GM21576 (cell line): ENCODE measurements at regions not wholly inside any gene's neighbourhood (a gene's known extent, or its start where the extent isn't known, plus 50 kb on each side); places are given as distances from the start of the nearest gene placed in this dataset.
"Not testable (repeated sequence)": the region's sequence is repeated elsewhere in the genome, so short reads cannot be mapped to it uniquely, and the experiment has no call there.

Experiments
- ATAC-seq: cut with Tn5 transposase; IDR thresholded peaks from one replicate; pipeline ENCODE4 v1.9.1; 2021; ENCODE audit warnings: mild to moderate bottlenecking, moderate library complexity; ENCODE audit not compliant: unreplicated experiment

DNA sequence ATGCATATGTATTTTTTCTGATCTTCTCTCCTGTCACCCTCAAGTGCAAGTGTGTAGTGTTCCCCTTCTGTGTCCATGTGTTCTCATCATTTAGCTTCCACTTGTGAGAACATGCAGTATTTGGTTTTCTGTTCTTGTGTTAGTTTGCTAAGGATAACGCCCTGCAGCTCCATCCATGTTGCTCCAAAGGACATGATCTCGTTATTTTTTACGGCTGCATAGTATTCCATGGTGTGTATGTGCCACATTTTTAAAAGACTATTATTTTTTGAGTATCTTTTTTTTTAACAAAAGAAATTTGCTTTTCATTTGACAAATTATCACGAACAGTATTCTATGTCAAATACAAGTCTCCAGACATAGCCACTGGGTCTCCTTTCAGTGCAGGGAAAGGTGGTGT, 110.1 kb upstream of the ZNF746 start:
- ATAC-seq, result no peak

DNA sequence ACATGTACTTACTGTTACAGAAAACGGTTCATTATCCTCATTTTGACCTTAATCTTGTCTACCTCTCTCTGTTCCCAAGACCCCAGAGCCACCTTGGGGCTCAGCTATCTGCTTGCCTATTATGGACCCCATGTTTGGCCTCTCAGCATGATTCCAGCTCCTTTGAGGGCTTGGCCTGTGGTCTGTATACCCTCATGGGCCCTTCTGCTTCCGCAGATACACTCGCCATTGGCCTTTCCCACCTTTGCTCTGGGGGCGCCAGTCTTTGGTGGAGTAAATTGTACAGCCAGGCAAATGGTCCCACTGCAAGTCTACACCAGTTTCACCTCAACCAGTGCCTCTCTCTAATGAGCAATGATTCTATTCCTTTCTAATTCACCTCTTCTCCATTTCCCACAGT, 109.2 kb upstream of the ZNF746 start:
- ATAC-seq, result no peak

DNA sequence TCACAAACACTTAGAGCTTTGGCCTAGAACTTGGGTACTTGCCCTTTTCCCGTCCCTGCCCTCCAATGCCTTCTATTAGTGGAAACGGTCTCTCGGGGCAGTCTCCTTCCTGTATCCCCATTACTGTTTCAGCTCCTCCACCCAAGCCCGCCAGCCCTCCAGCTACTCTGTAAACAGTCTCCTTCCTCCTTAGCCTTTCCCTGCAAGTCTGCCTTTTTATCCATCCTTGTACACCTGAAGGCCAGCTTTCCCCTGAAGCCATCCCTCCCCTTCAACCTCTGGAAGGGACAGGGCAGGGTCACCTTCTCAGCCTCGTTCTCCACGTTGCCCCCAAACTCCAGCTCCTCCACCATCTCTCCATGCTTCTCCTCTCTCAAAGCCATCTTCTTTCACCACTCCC, 108.1 kb upstream of the ZNF746 start:
- no peak for ATAC-seq

DNA sequence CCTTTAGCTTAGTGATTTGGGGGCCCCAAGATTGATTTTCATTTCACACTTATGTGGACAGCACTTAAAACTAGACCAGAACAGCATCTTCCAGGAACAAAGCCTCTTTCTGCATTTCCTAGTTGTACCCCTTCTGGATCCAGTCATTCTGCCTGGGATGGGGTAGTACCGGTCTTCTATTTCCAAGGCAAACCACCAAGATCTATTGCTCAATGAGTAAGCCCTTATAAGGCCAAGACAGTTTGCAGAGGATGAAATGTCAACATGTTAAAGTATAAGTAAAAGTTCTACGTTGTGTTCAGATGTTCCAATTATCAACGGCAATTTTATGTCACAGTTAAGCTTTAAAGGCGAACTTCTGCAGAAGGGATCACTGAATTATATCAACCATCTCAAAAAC, 106.9 kb upstream of the ZNF746 start:
- no peak for ATAC-seq

DNA sequence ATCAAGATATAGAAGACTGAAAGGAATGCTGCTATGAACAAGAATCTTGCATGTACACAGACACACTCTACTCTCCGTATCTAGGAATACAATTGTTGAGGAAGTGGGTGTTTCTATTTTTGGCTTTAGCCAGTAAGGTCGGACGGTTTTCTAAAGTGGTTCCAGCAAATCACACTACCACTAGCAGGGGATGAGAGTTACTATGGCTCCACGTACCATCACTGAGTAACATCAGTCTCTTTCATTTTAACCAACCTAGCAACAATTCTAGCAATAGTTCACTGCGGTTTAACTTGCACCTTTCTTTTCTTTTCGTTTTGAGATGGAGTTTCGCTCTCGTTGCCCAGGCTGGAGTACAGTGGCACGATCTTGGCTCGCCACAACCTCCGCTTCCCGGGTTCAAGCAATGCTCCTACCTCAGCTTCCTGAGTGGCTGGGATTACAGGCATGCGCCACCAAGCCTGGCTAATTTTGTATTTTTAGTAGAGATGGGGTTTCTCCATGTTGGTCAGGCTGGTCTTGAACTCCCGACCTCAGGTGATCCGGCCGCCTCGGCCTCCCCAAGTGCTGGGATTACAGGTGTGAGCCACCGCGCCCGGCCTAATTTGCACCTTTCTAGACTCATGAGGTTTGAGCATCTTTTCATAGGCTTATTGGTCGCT, 103.2 kb upstream of the ZNF746 start:
- ATAC-seq, result peak; percentile 93

DNA sequence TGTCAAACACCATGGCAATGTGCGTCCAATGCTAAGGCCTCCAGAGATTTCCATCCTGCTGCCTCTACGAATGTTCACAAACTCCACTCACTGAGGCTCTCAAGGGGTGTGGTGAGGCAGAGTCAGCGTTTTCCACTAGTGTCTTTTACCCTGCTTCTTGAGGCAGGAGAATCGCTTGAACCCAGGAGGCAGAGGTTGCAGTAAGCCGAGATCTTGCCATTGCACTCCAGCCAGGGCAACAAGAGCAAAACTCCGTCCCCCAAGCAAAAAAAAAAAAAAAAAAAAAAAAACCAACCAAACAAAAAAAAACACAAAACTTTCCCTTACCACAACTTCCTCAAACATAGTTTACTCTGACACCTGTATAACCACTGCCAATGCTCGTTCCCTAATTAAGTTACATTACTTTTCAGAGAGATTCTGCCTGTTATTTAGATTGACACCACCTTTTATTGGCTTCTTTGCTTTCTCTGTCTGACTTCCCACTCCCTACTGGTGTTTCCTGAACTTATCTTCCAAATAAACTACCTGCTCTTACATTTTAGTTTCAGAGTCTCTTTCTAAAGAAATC, 102.1 kb upstream of the ZNF746 start:
- peak; percentile 38 for ATAC-seq

DNA sequence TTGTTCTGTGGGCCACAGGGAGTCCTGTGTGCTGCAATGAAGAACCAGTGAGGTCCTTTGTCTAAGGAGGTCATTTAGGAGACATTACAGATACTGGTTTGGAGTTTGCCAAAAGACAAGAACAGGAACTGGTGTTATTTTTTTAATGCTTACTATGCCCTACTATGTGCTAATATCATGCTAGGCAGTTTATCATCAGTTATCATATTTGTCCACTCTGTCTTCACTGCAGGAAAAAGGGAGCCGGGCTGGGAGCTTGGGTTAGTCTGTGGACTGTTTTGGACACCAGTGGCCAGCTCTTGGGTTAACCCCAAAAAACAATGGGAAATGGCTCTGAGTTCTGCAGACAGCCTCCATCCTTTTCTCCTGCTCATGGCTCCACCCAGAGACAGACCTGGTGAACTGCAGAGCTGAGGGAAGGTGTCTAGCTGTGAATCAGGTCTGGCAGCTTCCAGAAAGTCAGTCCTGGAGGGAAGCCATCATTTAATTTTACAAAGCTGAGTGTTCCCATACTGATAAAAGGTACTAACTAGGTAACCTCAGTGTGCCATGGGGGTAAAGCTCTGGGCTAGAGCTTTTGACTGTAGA, 101.2 kb upstream of the ZNF746 start:
- ATAC-seq, result no peak

DNA sequence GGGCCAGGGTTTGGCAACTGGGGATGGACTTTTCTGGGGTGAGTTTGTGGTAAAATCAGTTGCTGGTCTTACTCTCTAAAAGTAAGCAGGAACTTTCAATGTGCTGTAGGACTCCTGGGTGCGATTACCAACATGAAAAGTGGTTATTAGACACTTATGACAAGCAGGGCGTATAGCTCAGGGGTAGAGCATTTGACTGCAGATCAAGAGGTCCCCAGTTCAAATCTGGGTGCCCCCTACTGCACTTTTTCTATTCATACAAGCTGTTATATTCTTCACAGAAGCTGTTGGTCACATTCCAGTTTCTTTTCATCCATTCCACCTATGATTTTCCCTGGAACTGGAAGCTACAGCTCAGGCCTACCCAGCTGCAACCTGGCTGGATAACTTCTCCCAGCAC, 100.2 kb upstream of the ZNF746 start:
- ATAC-seq, result not testable (repeated sequence)

DNA sequence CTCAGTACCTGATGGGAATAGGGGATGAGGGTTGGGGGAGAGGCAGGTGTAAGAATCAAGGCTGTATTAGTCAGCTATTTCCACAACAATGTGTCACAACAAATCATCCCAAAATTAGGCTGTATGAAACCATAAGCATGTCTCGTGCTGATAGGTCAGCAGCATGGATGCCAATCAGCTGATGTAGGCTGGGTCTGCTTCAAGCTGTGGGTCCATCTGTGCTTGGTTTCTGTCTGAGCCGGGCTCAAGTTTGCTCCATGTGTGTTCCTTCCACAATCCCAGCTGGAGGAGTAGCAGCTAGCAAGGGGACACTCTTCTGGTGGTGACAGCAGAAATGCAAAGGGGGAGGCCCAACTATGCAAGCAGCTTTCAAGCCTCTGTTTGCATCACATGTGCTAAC, 97.9 kb upstream of the ZNF746 start:
- ATAC-seq, result no peak

DNA sequence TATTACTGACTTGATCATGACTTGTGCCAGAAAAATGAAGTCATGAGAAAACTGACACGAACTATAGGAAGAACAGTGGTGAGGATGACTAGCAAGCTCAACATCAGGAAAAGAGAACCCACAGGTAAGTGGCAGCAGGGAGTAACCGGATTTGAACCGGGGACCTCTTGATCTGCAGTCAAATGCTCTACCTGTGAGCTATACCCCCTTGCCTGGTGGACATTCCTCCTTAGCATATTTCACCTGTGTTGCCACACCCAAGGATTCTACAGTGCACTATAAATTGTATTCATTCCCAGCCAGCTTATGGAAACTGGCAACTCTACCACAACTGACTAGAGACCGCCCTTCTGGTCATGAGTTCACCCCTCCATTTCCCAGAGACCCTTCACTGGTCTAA, 97.5 kb upstream of the ZNF746 start:
- ATAC-seq, result no peak

DNA sequence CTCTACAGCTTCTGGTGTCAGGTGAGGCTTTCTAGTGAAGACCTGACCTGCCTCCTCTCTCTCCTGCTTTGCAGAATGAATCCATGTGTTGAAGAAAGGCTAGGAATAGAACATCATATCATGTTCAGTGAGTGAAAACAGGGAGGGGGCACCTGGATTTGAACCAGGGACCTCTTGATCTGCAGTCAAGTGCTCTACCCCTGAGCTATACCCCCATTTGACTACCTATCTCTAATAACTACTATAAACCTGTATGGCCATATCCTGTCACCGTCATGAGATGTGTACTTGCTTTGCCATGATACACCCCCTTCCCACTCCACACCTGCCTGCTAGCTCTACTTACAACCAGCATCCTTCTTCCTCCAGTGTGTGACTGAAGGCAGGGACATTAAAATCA, 91.3 kb upstream of the ZNF746 start:
- no peak for ATAC-seq

DNA sequence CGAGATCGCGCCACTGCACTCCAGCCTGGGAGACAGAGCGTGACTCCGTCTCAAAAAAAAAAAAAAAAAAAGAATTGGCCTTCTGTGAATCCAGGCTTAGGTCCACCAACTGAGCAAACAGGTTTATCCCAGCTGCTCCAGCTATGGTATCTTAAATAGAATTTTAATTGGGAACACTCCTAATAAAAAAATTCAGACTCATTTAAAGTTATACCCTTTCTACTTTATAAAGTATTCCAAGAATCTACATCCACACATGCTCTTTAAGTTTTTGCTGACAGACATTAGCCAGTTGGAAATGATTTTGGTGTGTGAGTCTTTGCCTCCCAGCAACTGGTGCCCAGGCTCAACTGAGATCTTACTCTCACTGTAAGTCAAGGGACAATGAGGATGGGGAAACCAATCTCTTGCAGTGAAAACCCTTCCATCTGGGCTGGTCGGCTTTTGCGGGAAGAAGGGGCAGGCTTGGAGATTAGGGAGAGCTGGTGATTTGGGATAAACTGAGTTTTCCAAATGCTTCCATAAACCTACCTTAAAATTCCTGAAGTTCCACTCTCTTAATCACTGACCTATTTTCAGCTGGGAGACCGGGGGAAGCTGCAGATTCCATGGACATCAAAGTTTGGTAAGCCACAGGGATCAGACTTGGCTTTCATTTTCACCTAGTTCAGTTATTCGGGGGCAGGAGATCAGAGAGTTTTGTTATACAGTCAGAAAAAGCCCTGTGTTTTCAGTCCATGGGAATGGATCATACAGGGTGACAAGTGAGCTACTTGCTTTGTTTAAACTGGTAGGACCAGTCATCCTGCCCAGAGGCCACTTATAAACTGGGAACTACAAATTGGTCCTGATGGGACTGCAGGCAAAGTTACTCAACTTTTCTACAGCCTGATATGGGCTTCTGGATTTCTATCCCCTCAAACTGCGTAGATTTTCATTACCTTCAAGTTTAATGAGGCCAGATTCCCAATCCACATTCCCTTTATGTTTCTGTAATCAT, 89.3 kb upstream of the ZNF746 start:
- no peak for ATAC-seq

DNA sequence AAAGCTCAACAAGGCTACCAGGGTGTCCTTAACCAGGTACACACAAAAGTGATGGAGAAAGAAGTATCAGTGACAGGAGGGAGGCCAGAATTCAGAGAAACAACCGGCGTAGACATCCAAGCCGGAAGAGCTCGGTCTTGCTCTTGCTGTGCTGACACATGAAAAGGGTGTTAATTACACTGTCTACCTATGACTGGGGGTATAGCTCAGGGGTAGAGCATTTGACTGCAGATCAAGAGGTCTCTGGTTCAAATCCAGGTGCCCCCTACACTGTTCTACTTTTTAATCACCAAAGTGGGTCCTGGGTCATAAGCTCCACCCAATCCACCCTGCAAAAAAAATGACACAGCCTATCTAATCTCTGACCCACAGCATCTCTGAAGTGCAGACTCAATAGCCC, 86.9 kb upstream of the ZNF746 start:
- ATAC-seq, result no peak

DNA sequence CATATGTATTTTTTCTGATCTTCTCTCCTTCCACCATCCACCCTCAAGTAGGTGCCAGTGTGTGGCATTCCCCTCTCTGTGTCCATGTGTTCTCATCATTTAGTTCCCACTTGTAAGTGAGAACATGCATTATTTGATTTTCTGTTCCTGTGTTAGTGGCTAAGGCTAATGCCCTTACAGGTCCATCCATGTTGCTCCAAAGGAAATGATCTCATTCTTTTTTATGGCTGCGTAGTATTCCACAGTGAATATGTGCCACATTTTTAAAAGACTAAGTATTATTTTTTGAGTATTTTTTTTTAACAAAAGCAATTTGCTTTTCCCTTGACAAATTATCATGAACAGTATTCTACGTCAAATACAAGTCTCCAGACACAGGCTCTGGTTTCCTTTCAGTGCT, 86.4 kb upstream of the ZNF746 start:
- no peak for ATAC-seq

DNA sequence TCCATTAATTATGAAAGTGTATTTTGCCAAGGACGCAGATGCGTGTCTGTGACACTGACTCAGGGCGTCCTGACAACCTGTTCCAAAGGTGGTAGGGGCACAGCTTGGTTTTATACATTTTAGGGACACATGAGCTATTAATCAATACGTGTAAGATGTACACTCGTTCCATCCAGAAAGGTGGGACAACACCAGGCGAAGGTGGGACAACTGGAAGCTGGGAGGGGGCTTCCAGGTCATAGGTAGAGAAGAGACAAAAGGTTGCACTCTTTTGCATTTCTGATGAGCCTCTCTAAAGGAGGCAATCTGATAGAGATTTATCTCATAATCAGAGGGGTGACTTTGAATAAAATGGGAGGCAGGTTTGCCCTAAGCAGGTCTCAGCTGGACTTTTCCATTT, 82.7 kb upstream of the ZNF746 start:
- ATAC-seq, result no peak

DNA sequence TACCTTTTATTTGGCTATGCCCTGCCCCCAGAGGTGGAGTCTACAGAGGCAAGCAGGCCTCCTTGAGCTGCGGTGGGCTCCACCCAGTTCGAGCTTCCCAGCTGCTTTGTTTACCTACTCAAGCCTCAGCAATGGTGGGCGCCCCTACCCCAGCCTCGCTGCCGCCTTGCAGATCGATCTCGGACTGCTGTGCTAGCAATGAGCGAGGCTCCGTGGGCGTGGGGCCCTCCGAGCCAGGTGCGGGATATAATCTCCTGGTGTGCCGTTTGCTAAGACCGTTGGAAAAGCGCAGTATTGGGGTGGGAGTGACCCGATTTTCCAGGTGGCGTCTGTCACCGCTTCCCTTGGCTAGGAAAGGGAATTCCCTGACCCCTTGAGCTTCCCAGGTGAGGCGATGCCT, 81.8 kb upstream of the ZNF746 start:
- not testable (repeated sequence) for ATAC-seq

DNA sequence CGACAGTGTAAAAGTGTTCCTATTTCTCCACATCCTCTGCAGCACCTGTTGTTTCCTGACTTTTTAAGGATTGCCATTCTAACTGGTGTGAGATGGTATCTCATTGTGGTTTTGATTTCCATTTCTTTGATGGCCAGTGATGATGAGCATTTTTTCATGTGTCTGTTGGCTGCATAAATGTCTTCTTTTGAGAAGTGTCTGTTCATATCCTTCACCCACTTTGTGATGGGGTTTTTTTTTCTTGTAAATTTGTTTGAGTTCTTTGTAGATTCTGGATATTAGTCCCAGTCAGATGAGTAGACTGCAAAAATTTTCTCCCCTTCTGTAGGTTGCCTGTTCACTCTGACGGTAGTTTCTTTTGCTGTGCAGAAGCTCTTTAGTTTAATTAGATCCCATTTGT, 76.8 kb upstream of the ZNF746 start:
- ATAC-seq, result not testable (repeated sequence)

DNA sequence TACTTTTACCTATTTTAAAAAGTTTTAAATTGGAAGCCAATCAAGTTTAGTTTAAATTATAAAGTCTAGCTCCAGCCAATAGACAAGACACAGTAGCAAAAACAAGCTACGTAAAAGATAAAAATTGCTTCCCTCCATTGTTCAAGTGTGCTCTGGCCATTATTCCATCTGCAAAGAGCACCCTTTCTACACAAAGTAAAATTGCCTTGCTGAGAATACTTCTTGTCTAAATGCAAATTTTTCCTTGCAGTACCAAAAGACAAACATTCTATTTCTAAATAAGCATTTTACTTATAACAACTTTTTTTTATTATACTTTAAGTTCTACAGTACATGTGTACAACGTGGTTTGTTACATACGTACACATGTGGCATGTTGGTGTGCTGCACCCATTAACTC, 75.9 kb upstream of the ZNF746 start:
- ATAC-seq, result no peak

DNA sequence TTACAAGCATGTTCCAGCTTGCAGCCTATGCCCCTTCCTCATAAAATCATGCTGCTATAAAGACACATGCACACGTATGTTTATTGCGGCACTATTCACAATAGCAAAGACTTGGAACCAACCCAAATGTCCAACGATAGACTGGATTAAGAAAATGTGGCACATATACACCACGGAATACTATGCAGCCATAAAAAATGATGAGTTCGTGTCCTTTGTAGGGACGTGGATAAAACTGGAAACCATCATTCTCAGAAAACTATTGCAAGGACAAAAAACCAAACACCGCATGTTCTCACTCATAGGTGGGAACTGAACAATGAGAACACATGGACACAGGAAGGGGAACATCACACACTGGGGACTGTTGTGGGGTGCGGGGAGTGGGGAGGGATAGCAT, 75.3 kb upstream of the ZNF746 start:
- not testable (repeated sequence) for ATAC-seq

DNA sequence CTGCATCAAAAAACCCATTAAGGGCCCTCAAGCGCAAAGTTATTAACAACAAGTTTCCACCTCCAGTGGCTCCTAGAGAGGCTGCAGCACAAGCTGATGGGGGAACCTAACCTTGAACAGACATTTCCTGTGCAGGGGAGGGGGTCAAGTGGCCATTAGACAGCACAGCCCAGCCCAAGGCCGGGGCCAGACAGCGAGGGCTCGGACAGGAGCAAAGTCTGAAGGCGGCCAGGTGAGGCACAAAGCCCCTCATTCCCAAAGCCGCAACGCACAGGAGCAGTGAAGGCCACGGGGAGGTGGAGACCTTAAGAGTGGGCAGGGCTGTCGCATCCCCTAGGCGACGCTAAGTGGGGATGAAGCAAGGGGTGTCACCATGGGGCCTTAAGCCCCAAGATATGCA, 73.2 kb upstream of the ZNF746 start:
- ATAC-seq, result no peak

DNA sequence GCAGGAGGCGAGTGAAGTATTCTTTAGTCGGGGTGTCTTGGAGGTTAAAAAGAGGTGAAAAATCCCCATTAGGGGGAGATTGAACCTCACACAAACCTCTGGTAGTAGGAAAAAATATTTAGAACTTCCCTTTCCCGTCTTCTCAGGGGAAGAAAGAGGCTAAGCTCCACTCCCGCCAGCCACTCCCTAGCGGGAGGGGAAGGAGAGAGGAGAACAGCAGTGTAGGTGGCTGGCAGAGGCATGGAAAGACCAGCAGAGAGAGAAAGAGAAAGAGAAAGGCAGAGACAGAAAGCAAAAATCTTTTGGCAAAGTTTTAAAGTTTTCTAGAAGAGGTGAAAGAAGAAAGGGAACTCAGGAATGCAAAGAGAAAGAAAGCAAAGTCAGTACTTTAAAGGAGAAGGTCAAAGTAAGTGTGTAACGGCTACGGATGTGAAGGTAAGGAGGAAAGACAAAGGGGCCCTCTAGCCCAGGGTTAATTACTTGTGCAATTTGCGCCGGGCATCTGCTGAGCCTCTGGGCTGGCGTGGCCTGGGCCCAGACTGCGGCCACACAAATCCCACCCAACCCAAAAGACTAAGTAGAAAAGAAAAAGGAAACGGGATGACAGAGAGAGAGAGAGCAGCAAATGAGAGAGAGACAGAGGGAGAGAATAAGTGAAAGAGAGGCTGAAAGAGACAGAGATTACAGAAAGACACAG, 72.3 kb upstream of the ZNF746 start:
- ATAC-seq, result no peak
